D341Med (cell line): ENCODE measurements at regions not wholly inside any gene's neighbourhood (a gene's known extent, or its start where the extent isn't known, plus 50 kb on each side); places are given as distances from the start of the nearest gene placed in this dataset.
A peak's percentile ranks its signal among the peaks of the same experiment; 100 is the strongest.
"Not testable (repeated sequence)": the region's sequence is repeated elsewhere in the genome, so short reads cannot be mapped to it uniquely, and the experiment has no call there.

Experiments used
- DNase-seq: peaks from one replicate; pipeline ENCODE4 v3.0.0; 2012; ENCODE audit warnings: low spot score

DNA sequence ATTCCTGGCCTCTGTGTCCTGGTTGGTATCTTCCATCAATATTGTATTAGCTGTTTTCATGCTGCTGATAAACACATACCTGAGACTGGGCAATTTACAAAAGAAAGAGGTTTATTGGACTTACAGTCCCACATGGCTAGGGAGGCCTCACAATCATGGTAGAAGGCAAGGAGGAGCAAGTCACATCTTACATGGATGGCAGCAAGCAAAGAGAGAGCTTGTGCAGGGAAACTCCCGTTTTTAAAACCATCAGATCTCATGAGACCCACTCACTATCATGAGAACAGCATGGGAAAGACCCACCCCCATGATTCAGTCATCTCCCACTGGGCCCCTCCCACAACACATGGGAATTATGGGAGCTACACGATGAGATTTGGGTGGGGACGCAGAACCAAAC is 265.3 kb upstream of the IL12B start:
- not testable (repeated sequence) for DNase-seq

DNA sequence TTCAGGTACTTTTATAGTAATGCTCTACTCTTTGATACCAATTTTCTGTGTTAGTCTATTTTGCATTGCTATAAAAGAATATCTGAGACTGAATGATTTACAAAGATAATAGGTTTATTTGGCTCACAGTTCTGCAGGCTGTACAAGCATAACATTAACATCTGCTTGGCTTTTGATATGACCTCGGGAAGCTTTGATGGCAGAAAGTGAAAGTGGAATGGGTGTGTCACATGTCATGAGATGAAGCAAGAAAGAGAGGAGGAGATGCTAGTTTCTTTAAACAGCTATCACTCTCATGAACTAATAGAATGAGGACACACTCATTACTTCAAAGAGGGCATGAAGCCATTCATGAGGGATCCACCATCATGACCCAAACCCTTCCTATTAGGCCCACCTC is 270.9 kb upstream of the IL12B start:
- DNase-seq: no peak

DNA sequence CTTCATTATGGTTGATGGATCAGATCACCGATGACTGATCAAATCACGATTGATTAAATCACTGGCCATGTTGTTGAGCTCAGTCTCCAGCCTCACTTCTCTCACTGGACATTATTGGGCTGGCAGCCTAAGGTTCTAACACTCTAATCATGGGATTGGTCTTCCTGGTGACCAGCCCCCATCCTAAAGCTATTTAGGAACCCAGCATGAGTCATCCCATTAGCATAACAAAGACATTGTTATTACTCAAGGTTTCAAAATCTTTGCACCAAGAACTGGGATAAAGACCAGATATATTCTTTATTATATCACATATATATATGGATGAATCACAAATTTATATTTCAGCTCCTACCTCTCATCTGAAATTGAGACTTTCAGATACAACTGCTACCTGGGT is 272.1 kb upstream of the IL12B start:
- no peak for DNase-seq

DNA sequence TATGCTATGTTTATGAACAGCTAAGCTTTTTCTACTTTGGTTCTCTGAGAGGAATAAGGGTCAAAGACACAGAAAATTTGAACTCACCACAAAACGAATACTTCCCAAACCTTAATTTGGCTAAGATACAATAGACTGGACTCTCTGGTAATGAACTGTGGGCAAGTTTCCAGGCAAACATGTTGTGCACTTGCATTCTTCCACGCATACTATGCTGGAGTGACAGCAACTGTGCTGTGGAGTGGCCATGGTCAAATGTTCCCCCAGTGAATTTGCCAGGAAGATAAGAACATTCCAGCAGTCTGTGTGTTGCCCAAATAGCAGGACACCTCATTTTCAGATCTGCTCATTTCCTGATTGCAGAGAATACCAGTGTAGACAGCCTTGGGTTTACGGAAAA is 275.3 kb upstream of the IL12B start:
- no peak for DNase-seq

DNA sequence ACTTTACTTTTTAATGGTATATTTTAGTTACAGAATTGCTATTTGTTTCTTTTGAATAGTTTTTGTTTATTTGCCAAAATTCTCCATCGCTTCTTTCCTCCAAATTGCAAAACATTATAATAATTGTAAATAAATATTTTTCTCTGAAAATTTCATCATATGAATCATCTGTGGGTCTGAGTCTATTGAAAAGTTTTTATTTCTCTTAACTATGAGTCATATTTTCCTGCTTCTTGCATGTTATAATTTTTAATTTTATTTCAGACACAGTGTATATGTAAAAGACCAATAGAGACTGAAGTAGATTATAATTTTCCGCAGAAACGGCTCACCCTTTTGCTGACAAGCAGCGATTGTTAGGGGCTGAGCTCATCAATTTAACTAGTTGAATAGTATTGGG is 279.1 kb upstream of the IL12B start:
- no peak for DNase-seq

DNA sequence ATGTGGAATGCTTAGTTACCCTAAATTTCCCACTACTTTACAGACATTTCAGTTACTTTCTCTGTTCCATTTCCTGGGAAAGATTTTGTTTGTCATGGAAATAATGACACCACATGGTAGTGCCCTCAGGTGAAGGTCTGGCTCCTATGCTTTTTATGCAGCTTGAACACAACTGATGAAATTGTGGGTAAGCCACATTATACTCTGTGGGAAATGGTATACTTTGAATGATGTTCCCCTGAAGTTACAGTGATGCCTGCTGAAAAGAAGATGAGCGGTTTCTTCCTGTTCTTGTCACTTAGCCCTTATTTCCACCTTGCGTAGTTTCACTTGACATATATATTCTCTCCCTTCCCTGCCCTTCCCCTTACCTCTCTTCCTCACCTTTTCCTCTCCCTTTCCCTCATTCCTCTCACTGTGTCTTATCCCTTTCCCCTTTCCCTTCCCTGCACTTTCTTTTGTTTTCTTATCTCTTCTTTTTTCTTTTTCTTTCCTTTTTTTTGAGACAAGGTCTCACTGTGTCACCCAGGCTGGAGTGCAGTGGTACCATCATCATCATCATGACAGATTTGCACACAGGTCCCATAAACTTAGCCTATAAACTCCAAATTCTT is 280.8 kb upstream of the IL12B start:
- DNase-seq: no peak

DNA sequence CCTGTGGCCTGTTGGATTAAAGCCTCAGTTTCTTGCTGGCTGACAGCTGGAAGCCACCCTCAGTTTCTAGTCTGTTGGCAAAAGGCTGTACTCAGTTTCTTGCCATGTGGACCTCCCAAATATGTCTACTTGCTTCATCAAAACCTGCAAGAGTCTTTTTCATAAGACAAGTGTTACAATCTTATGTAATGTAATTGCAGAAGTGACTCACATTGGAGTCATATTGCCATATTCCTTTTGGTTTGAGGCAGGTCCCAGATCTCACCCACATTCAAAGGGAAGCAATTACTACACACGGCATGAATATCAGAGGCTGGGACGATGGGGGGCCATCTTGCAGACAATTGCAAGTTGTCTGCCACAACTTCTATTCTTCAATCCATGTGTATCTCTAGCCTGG is 286.7 kb upstream of the IL12B start:
- DNase-seq: no peak

DNA sequence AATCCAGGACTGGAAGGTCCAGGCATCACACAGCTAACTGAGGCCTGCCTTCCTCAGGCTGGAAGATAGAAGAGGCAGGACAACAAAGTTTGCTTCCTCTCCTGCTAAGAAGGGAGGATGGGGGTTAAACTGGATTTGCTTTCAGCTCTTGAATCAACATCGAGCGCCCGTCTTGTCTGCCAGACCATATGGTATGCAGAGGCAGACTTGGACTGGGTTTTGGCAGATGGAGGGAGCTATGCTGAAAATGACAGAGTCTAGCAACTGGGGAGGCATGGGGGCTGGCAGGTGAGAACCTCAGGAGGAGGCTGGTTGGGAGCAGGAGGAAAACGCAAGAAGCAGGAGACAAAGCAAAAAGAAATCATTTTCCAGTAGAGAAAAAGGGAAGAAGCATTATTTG is 289.5 kb upstream of the IL12B start:
- peak; percentile 51 for DNase-seq

DNA sequence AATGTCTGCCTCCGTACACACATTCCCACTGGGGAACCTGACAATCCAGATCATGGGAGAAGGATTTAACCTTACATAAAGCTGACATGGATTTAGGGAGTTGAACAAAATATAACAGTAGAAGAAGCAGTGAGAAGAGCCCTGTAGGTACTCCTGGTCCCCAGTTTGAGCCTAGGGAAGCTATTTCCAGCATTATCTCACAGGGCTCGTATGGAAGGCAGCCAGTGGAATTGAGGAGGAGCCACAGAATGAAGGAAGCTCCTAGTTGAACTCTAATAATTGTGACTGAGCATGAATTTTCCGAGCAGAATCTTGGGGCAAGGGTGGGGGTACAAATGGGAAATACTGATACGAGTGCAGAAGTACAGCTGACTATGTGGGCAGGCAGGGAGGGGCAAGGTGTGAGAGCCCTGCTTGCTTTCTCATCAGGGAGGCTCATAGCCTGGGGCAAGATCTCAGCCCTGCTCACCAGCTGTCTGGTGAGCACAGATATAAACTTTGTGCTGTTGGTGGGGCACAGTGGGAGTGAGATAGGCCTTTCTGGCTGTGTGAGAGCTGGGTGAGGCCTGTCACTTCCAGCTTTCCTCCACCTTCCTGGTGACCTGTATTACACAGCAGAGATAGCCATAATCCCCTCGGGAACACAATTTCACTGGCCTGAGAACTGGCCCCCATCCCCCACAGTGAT is 290.7 kb upstream of the IL12B start:
- DNase-seq: no peak

DNA sequence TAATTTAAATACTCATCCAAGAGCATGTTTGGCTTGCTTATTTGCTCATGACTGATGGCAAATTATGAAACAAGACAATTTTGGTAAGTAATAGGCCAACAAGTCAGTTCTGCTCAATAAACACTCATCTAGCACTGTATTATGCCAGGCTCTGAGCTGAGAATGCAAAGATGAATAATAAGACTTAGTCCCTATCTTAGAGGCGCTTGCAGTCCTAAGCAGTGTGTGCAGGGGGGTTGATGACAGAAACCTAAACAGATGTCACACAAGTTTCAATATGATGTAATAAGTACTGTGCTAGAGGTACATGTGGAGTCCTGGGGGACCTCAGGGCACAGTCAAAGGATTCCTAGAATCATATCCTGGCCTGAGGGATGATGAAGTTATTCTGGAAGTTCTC is 287.6 kb upstream of the ADRA1B start:
- DNase-seq: no peak

DNA sequence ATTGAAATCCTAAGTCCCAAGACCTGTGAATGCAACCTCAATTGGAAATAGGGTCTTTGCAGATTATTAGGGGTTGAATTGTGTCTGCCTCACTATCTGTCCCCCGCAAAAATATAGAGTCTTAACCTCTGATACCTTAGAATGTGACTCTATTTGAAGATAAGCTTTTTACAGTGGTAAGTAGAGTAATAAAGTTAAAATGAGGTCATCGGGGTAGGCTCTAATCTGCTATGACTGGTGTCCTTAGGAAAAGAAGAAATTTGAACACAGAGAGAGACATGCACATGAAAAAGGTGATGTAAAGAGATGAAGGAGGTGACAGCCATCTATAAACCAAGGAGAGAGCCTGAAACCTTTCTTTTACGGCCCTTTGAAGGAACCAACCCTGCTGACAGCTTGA is 287.1 kb upstream of the ADRA1B start:
- no peak for DNase-seq

DNA sequence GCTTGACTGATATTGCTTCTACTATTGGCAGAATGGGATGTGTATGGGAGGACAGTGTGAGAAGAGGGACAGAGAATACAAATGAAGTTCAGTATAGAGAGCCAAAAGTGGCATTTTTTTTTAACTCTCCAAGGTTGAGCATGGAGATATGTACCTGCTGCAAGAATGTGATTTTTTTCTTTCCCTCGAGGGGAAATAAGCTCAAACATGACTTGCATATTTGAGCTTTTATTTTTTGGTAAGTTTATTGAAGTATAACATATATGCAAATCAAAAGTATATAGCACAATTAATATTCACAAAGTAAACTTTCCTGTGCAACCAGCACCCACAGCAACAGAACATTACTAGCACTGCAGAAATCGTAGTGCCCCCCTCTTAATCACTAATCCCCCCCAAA is 285.7 kb upstream of the ADRA1B start:
- DNase-seq: no peak

DNA sequence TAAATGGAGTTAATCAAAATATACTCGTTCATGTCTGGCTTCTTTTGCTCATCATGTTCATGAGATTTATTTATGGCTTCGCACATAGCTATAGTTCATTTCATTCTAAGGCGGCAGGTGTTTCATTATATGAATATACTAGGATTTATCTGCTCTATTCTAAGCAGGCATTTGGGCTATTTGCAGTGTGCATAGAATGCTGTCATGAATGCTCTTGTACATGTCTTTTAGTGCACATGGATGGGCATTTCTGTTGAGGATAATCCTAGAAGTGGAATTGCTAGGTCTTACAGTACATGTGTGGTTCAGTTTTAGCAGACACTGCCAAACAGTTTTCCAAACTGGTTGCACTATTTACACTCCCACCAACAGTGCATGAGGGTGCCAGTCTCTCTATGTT is 285.3 kb upstream of the ADRA1B start:
- DNase-seq: no peak

DNA sequence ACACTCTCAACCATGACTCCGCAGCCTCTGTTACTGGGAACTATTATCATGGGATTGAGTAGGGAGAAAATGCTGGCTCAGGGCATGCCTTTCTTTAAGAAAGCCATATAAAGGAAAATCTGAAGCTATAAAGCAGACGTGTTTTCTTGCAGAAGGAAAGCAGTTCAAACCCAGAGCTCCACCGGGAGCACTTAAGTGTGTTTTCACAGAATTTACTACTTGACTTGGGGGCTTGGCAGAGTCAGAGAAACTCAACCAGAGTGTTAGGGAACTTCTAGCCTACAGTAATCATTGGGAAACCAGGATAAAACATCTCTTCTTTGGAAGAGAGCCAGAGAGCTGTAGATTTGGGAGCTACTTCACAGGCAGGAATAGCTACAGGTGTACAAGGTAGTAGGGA is 283.4 kb upstream of the ADRA1B start:
- no peak for DNase-seq

DNA sequence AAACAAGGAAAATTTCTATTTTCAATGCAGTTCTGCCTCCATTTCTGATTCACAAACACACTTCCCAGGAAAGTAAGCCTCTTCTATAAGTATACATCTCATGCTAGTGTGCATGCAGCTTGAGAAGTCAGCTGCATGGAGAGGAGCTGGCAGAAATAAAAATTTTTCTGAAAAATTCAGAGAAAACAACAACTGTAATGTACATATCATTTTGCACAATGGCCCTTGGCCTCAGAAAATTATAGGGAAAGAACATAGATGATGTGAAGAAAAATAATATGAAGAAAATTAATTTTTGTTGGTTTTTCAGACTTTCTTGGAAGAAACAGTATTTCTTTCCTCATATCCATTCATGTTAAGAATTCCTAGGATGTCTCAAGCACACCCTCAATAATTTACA is 277.8 kb upstream of the ADRA1B start:
- no peak for DNase-seq

DNA sequence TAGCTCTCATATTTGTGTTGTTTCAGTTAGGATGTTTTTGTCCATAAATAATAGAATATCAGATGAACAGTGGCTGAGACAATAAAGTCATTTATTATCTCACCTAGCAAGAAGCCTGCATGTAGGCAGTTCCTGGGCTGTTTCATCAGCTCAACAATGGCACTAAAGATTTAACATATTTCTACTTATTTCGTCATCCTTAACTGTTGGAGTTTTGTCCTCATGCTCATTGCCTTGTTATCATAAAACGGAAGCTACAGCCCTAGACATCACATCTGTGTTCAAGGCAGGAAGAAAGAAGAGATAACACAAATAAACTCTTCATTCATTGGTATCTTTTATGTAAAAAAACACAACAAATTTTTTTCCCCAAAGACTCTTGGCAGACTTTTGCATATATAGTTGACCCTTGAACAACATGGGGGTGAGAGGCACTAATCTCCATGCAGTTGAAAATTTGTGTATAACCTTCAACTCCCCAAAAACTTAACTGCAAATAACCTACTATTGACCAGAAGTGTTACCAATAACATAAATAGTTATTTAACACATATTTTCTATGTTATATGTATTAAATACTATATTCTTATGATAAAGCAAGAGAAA is 277.2 kb upstream of the ADRA1B start:
- no peak for DNase-seq

DNA sequence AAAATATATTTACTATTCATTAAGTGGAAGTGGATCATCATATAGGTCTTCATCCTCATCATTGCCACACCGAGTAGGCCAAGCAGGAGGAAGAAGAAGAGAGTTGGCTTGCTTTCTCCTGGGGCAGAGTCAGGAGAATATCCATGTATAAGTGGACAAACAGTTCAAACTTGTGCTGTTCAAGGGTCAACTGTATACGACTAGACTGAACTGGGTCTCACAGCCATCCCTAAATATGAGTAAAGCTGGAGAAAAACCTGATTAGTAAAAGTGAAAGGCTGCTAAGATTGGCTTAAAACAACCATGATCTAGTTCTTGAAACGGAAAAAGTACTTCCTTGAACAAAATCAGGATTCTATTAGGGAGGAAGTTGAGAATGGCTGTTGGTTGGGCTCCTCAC is 276.7 kb upstream of the ADRA1B start:
- no peak for DNase-seq

DNA sequence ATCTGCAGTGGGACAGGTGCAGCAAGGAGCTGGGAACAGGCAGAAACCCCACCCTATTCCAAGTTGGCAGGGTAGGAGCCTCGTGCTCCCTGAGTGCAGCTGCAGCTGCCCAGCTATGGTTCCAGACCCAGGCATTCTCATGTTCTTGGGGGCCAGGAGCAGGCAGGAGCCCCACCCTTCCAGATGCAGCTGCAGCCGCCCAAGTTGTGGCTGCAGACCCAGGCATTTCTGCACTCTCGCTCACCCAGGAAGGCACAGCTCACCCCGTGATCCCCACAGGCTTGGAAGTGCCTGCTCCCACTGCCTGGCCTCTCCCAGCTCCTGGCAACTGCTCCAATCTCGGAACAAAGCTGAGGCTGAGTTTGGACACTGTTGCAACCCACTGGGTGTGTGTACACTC is 275.8 kb upstream of the ADRA1B start:
- no peak for DNase-seq

DNA sequence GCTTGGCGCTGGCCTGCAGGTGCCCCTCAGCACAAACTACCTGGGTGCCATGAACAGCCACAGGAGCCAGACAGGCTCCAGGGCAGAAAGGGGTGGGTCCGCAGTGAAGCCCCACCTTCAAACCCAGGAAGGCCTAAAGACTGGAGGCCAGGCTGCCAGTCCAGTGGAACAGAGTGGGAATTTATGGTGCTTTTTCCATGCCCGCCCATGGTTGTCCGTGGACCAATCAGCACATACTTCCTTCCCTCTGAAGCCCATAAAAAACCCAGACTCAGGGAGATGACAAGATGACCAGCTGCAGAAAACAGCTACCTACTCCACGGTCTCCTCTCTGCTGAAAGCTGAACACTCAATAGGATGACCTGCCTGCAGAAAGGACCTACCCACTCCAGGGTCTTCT is 275.4 kb upstream of the ADRA1B start:
- DNase-seq: no peak

DNA sequence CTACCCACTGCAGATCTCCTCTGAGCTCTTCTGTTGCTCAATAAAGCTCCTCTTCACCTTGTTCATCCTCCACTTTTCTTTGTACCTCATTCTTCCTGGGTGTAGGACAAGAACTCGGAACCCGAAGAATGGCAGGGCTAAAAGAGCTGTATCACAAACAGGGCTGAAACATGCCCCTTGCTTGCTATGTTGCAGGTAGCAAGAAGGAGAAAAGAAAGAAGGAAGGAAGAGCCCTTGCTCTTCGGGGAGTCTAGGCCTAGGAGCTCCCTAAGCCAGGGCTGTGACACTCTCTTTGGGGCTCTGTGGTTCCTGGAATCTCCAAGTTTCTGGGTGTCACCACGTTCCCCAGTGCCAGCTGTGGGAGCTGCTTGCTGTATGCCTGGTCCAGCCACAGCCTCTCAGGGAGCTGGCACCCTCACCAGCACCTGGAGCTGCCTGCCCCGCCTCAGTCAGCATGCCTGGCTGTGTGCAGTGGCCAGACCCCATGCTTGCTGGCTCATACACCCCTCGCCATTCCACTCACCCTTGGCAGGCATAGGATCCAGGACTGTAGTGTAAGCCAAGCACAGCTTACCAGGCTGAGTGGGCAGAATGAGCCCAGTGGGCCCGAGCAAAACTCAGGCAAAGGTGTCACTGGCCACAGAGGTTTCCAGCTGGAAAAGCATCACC is 274.8 kb upstream of the ADRA1B start:
- DNase-seq: no peak

DNA sequence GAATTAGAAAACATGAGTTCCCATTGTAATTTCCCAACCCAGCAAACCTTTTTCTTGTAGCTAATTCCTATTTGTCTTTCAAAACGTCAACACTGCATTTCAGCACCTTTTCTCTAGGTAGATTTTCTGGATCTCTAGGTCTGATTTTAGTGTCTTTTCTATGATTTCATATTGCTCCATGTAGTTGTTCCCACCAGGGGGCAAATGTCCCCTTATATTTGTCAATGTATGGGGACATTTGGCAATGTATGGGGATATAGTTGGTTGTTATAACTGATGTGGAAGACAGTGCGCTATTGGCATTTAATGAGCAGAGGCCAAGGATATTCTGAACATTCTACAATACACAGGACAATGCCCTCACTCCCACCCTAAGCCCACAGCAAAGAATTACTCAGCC is 273.9 kb upstream of the ADRA1B start:
- DNase-seq: no peak

DNA sequence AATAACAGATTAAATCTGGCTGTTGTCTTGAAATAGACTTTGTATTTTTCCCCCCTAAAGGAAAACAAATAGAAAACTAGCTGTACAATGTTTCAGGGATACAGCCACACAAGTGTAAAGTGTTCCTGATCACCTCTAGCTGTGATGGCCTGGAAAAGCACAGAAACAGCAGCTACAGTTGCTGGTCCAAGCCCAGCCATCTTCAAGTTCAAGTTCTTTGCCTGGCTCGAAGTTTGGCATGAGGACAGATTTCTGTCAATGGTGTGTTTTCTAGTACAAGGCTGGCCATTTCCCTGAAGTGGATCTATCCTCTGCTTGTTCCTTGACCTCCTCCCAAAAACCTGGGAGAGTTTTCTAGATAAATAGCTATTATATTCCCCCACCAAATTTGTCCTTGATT is 272.2 kb upstream of the ADRA1B start:
- no peak for DNase-seq

DNA sequence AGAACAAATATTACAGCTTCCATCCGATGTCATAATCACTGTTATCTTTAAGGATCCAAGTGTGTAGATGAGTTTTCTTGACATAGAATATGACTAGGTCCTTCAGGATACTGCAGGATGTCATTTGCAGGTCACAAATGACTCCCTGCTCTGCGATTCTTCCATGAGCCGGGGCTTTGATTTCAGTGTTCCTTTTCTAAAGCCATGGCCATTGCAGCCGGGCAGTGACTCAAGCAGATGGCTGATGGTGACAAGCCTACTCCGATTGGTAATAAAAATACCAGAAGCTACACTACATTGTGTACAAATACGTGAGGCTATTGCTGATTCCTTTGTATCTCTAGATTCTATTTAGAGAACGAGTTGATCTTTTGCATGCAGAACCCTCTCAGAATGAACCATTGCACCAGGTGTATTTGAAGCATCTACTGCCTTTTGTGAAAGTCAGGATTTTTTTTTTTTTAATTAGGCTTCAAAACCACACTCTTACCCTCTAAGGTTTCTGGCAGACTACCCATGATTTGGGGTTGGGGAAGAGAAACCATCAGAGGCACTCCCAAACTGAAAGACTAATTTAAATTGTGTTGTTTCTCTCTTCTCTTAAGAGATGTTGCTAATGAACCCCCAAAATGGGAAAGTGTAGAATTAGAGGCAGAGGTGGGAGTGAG is 271.0 kb upstream of the ADRA1B start:
- DNase-seq: no peak
